Kidney (tissue), 13 donors: ENCODE measurements at regions not wholly inside any gene's neighbourhood (a gene's known extent, or its start where the extent isn't known, plus 50 kb on each side); places are given as distances from the start of the nearest gene placed in this dataset.

Source experiments
- DNase-seq, 5 donors: peaks; one replicate each; pipeline ENCODE4 v3.0.0-alpha.2; 2013 to 2020
- FAIRE-seq: peaks from 2 replicates; lab custom pipeline; 2012; peaks lifted over from hg19 to GRCh38; lab: Jason Lieb, UNC
- H3K27ac ChIP-seq, 2 donors: one replicate each; pipeline ENCODE4 v1.7.0; 2013; ENCODE audit warnings: low read depth in 2 of 2, low read length in 2 of 2, inconsistent platforms in 1 of 2
- H3K27me3 ChIP-seq: one replicate; pipeline ENCODE4 v1.7.1; 2013; ENCODE audit warnings: low read length, inconsistent platforms; ENCODE audit not compliant: control insufficient read depth, insufficient read depth
- H3K36me3 ChIP-seq, 3 donors: one replicate each; pipeline versions ENCODE4 v1.7.0 to v1.7.1; 2013; ENCODE audit warnings: low read length in 3 of 3, control low read depth in 1 of 3, inconsistent platforms in 1 of 3; ENCODE audit not compliant: insufficient read depth in 3 of 3, control insufficient read depth in 2 of 3
- H3K4me1 ChIP-seq, 3 donors: one replicate each; pipeline versions ENCODE4 v1.7.0 to v1.7.1; 2013; ENCODE audit warnings: low read length in 3 of 3, inconsistent platforms in 1 of 3, low read depth in 1 of 3; ENCODE audit not compliant: control insufficient read depth in 2 of 3, insufficient read depth in 2 of 3
- H3K4me3 ChIP-seq, 3 donors: one replicate each; pipeline versions ENCODE4 v1.7.0 to v1.8.1; 2013; ENCODE audit warnings: low read length in 3 of 3, control low read depth in 1 of 3, inconsistent platforms in 1 of 3
- H3K9ac ChIP-seq, 3 donors: one replicate each; pipeline versions ENCODE4 v1.7.0 to v1.7.1; 2013; ENCODE audit warnings: low read length in 3 of 3, control low read depth in 1 of 3, inconsistent platforms in 1 of 3
- H3K9me3 ChIP-seq, 3 donors: one replicate each; pipeline versions ENCODE4 v1.7.0 to v1.7.1; 2013; ENCODE audit warnings: low read length in 3 of 3, control low read depth in 1 of 3, inconsistent platforms in 1 of 3; ENCODE audit not compliant: control insufficient read depth in 2 of 3, insufficient read depth in 1 of 3
- CTCF ChIP-seq: IDR thresholded peaks from 3 replicates; pipeline ENCODE4 v1.5.1; 2012; ENCODE audit warnings: mild to moderate bottlenecking, moderate library complexity, borderline replicate concordance; ENCODE audit not compliant: insufficient read depth; ENCODE audit errors: extremely low read depth
- intact Hi-C: fragments of 100-400 bp; cut with DNase I; formaldehyde crosslinking; loops from one replicate; pipeline ENCODE4 v1.11.1; 2022
- donor health status: control.
- donor health status: control.
- donor health status: control.
- donor health status: control.
- donor health status: control.
- donor health status: DM: yes; HTN: yes; CAD: no.
- donor health status: Normal renal cell carcinoma (clear cell type).

GRCh38 chr2:58620896-58621295 lies 379.8 kb upstream of the FANCL start:
- FAIRE-seq: no peak
- Histone ChIP-seq H3K27me3 (no peaks in the 10 kb centered on the region), H3K9me3 (no peaks in the 10 kb centered on the region), H3K4me3 (no peak overlapping the region), H3K9ac (no peak overlapping the region), H3K27ac (no peak overlapping the region), H3K36me3 (no peaks in the 10 kb centered on the region), H3K4me1 (no peaks in the 10 kb centered on the region)
- intact Hi-C loops: no loop called here
- DNase-seq: no peak
- TF ChIP-seq CTCF: no peak

- Histone ChIP-seq H3K9me3 (no peaks in the 10 kb centered on the region), H3K27ac (no peak overlapping the region), H3K4me1 (no peaks in the 10 kb centered on the region), H3K36me3 (no peaks in the 10 kb centered on the region), H3K9ac (no peak overlapping the region), H3K4me3 (no peak overlapping the region), H3K27me3 (no peaks in the 10 kb centered on the region)
- no peak for TF ChIP-seq CTCF
- DNase-seq: no peak
- no peak for FAIRE-seq
- intact Hi-C loops: no loop called here
Observed at GRCh38 chr2:58620093-58620492, 379.0 kb upstream of the FANCL start.

GRCh38 chr2:58616961-58617360 lies 375.8 kb upstream of the FANCL start:
- Histone ChIP-seq H3K4me1 (no peaks in the 10 kb centered on the region), H3K9ac (no peak overlapping the region), H3K27me3 (no peaks in the 10 kb centered on the region), H3K27ac (no peak overlapping the region), H3K4me3 (no peak overlapping the region), H3K9me3 (no peaks in the 10 kb centered on the region), H3K36me3 (no peaks in the 10 kb centered on the region)
- intact Hi-C loops: no loop called here
- DNase-seq (no peak), FAIRE-seq (no peak)
- no peak for TF ChIP-seq CTCF

GRCh38 chr2:58614219-58614618 lies 373.1 kb upstream of the FANCL start:
- Histone ChIP-seq H3K4me3 (no peak overlapping the region), H3K27ac (no peak overlapping the region), H3K9ac (no peak overlapping the region), H3K36me3 (no peaks in the 10 kb centered on the region), H3K4me1 (no peaks in the 10 kb centered on the region), H3K27me3 (no peaks in the 10 kb centered on the region), H3K9me3 (no peaks in the 10 kb centered on the region)
- DNase-seq (no peak), FAIRE-seq (no peak)
- intact Hi-C loops: no loop called here
- TF ChIP-seq CTCF: no peak
